ENCODE measurements at regions not wholly inside any gene's neighbourhood (a gene's known extent, or its start where the extent isn't known, plus 50 kb on each side); places are given as distances from the start of the nearest gene placed in this dataset.

DNA sequence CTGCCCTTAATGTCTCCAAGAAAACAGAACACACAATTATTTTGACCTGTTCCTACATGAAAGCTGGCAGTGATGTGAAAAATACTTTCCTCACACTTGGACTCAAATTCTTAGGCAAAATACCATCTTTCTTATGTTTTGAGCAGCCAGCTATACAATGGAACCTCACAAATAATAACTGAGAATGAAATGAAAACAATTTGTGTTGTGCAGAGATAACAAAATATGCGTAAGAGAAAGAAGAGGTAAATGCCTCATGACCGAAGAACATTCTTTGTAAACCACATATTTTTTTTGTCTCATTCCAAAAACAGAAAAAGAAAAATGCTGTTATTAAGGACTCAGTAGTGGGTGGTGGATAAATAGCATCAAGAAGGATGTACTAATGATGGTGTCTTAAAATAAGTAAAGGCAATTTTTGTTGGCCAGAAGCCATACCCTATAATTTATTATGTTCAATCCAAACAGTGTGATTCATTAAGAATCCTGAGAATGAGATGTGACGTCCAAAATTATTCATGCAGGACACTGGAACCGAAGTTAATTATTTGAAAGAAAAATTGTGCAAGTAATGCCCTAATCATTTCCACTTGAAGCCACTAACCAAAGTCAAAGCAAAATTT lies 193.0 kb upstream of the NETO1 start:
- Histone ChIP-seq H3K9me3 (no peaks in the 10 kb centered on the region), H3K27ac (no peak overlapping the region), H3K27me3 (no peaks in the 10 kb centered on the region), H3K36me3 (no peaks in the 10 kb centered on the region), H3K4me1 (no peaks in the 10 kb centered on the region), H3K4me3 (no peak overlapping the region)
- intact Hi-C loops (cut with DNase I; ENCODE audit: low total_unique reads), result no loop called here
- no peak for DNase-seq
- TF ChIP-seq, protein P1, sequence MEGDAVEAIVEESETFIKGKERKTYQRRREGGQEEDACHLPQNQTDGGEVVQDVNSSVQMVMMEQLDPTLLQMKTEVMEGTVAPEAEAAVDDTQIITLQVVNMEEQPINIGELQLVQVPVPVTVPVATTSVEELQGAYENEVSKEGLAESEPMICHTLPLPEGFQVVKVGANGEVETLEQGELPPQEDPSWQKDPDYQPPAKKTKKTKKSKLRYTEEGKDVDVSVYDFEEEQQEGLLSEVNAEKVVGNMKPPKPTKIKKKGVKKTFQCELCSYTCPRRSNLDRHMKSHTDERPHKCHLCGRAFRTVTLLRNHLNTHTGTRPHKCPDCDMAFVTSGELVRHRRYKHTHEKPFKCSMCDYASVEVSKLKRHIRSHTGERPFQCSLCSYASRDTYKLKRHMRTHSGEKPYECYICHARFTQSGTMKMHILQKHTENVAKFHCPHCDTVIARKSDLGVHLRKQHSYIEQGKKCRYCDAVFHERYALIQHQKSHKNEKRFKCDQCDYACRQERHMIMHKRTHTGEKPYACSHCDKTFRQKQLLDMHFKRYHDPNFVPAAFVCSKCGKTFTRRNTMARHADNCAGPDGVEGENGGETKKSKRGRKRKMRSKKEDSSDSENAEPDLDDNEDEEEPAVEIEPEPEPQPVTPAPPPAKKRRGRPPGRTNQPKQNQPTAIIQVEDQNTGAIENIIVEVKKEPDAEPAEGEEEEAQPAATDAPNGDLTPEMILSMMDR (IDR thresholded peaks at IDR 0.05), result no peak
- no peak for TF ChIP-seq POLR2A (IDR thresholded peaks at IDR 0.05)

DNA sequence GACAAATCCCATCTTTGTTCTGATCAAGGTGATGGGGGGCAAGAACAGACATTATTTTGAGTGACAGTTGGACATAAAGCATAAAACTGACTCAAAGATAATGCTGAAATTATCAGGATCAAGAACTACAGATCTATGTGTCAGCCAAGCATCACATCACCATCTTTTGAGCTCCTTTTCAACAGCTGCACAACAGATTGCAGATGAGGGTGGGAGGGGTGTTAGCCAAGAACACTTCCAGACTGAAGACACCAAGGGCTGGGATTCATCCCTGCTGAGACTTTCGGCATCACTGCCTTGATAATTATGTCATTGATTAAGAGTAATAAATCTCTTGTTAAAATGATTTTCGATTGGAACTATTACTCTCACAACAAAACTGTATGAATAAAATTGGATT lies 191.5 kb upstream of the NETO1 start:
- no peak for DNase-seq
- Histone ChIP-seq H3K4me3 (no peak overlapping the region), H3K36me3 (no peaks in the 10 kb centered on the region), H3K9me3 (no peaks in the 10 kb centered on the region), H3K27me3 (no peaks in the 10 kb centered on the region), H3K27ac (no peak overlapping the region), H3K4me1 (no peaks in the 10 kb centered on the region)
- intact Hi-C loops (cut with DNase I; ENCODE audit: low total_unique reads), result no loop called here
- TF ChIP-seq, protein P1 (IDR thresholded peaks at IDR 0.05), result no peak
- TF ChIP-seq POLR2A (IDR thresholded peaks at IDR 0.05), result no peak

DNA sequence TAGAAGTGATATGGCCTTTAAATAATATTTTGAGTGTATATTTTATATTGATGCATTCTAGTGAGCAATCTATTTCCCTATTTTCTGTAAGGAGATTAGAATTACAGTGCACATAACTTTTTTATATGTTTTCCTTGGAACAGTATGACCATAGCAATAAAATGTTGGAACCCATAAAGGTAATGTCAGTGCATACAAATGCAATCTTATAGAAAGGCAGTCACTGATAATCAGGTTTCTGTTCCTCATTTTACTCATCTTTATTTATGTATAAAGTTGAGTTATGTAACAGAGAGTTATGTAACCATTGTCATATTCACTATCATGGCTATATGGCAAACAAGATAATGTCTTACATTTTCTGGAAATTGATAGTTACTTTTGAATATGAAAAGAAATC lies 179.9 kb upstream of the NETO1 start:
- Histone ChIP-seq H3K27ac (no peak overlapping the region), H3K9me3 (no peaks in the 10 kb centered on the region), H3K4me3 (no peak overlapping the region), H3K4me1 (no peaks in the 10 kb centered on the region), H3K36me3 (no peaks in the 10 kb centered on the region), H3K27me3 (no peaks in the 10 kb centered on the region)
- no peak for TF ChIP-seq POLR2A (IDR thresholded peaks at IDR 0.05)
- TF ChIP-seq, protein P1 (IDR thresholded peaks at IDR 0.05), result no peak
- intact Hi-C loops (cut with DNase I; ENCODE audit: low total_unique reads), result no loop called here
- no peak for DNase-seq

DNA sequence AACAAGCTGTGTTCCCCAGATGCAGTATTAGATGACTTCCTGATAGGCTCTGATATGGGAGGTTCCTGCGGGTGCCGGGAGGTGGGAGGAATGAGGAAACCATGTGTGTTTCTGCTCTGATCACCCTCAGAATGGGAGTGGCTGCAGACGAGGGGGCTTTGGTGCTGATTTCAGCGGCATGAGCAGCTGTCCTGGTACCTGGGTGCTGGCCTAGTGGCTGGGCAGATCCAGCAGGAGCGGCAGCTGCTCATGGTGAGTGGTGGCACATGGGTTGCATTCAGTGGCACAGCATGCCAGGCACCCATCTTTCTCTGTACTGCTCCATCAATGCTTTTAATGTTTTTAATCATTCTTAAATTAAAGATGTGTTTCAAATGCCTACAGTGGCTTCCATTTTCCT lies 177.2 kb upstream of the NETO1 start:
- intact Hi-C loops (cut with DNase I; ENCODE audit: low total_unique reads), result no loop called here
- TF ChIP-seq POLR2A (IDR thresholded peaks at IDR 0.05), result no peak
- TF ChIP-seq, protein P1 (IDR thresholded peaks at IDR 0.05), result no peak
- H3K4me3 ChIP-seq, result no peak overlapping the region
- no peak for DNase-seq
- H3K27me3 ChIP-seq, result no peaks in the 10 kb centered on the region
- no peaks in the 10 kb centered on the region for H3K36me3 ChIP-seq
- no peaks in the 10 kb centered on the region for H3K9me3 ChIP-seq
- H3K4me1 ChIP-seq, result no peaks in the 10 kb centered on the region
- no peak overlapping the region for H3K27ac ChIP-seq

DNA sequence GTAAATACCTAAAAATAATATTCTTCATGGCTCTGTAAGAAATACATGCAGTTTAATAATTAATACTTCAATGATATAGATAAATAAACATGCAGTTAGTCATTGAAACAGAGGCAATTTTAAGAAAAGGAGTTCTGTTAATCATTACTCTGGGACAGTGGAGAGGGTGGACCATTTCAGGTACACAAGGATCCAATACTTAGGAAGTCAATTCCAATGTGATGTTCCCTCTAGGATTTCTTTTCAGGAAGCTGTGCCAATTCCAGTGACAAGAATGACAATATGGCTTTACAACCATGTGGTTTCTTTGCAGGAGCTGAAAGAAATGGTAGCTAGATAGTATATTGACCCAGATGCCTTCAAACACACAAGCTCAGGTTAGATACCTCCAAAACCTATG lies 175.8 kb upstream of the NETO1 start:
- no peaks in the 10 kb centered on the region for H3K36me3 ChIP-seq
- TF ChIP-seq, protein P1 (IDR thresholded peaks at IDR 0.05), result no peak
- TF ChIP-seq POLR2A (IDR thresholded peaks at IDR 0.05), result no peak
- no peaks in the 10 kb centered on the region for H3K27me3 ChIP-seq
- no peak overlapping the region for H3K4me3 ChIP-seq
- DNase-seq, result no peak
- no peaks in the 10 kb centered on the region for H3K9me3 ChIP-seq
- no peak overlapping the region for H3K27ac ChIP-seq
- no peaks in the 10 kb centered on the region for H3K4me1 ChIP-seq
- intact Hi-C loops (cut with DNase I; ENCODE audit: low total_unique reads), result no loop called here
